Heart right ventricle (tissue), 16 donors: ENCODE measurements at regions not wholly inside any gene's neighbourhood (a gene's known extent, or its start where the extent isn't known, plus 50 kb on each side); places are given as distances from the start of the nearest gene placed in this dataset.
"Not testable (repeated sequence)": the region's sequence is repeated elsewhere in the genome, so short reads cannot be mapped to it uniquely, and the experiment has no call there.

Experiments used
- ATAC-seq, 8 donors: fragments of 200-7000 bp; cut with Tn5 transposase; one replicate each; pipeline ENCODE4 v1.9.1; 2020; ENCODE audit warnings: mild to moderate bottlenecking in 8 of 8, moderate library complexity in 8 of 8, moderate number of reproducible peaks in 1 of 8
- DNase-seq, 2 donors: peaks; one replicate each; pipeline ENCODE4 v3.0.0-alpha.2; 2020
- H3K27ac ChIP-seq, 10 donors: fragments of 200-600 bp; sonication (generic) in 2 of 10; one replicate each; pipeline versions ENCODE4 v1.5.0 to v1.8.0; 2020 to 2022; ENCODE audit warnings: mild to moderate bottlenecking in 3 of 10
- H3K27me3 ChIP-seq, 7 donors: fragments of 200-600 bp; one replicate each; pipeline ENCODE4 v1.8.0; 2021 to 2022; ENCODE audit warnings: mild to moderate bottlenecking in 2 of 7
- H3K36me3 ChIP-seq, 9 donors: fragments of 200-600 bp; sonication (generic) in 1 of 9; one replicate each; pipeline versions ENCODE4 v1.5.0 to v1.8.0; 2020 to 2022; ENCODE audit warnings: mild to moderate bottlenecking in 2 of 9
- H3K4me1 ChIP-seq, 9 donors: fragments of 200-600 bp; sonication (generic) in 1 of 9; one replicate each; pipeline versions ENCODE4 v1.5.0 to v1.8.0; 2020 to 2022; ENCODE audit warnings: mild to moderate bottlenecking in 4 of 9
- H3K4me3 ChIP-seq, 10 donors: fragments of 200-600 bp; sonication (generic) in 2 of 10; one replicate each; pipeline versions ENCODE4 v1.5.0 to v1.8.0; 2020 to 2022; ENCODE audit warnings: mild to moderate bottlenecking in 7 of 10, moderate library complexity in 2 of 10
- H3K9me3 ChIP-seq, 11 donors: fragments of 200-600 bp in 10 of 11; sonication (generic) in 2 of 11; one replicate each; pipeline versions ENCODE4 v1.5.0 to v1.8.0; 2013 to 2022; ENCODE audit warnings: mild to moderate bottlenecking in 2 of 11, control low read depth in 1 of 11, moderate library complexity in 1 of 11
- CTCF ChIP-seq, 9 donors: fragments of 200-600 bp; sonication (generic) in 2 of 9; IDR thresholded peaks; one replicate each; pipeline versions ENCODE4 v1.5.0 to v1.8.0; 2021 to 2022; ENCODE audit warnings: antibody characterized with exemption in 9 of 9, mild to moderate bottlenecking in 5 of 9, moderate library complexity in 1 of 9
- WGBS, 2 donors: extraction: QIAGEN DNeasy Blood & Tissue Kit; methylation state at CpG; one replicate each; pipeline ENCODE4 v1.1.7; 2013; ENCODE audit warnings: inconsistent platforms in 1 of 2; 5-methylcytosine and 5-hydroxymethylcytosine counted together
- intact Hi-C, 10 donors: fragments of 100-400 bp; cut with DNase I; formaldehyde crosslinking; loops; one replicate each; pipeline versions ENCODE4 v1.11.1 to v1.14.2; 2022
- donor health status: Arrhythmogenic right ventricular cardiomyopathy.
- donor health status: ischemic (EF 13 %, LVEDD 7.1; RV severe dilation, severe dysfunction).
- donor health status: healthy with polysubstance abuse.
- donor health status: DM: no; HTN: yes; CAD: no.
- donor health status: DM: no; HTN: no; CAD: no.
- donor health status: ischemic (EF 25% LVEDD 6.9; RV normal size, moderate dysfunction).
- donor health status: ischemic (EF 25% LVEDD 5.7; RV mildly dilated, moderate dysfunction).
- donor health status: healthy.
- donor health status: DM: yes; HTN: yes; CAD: no.
- donor health status: Ischemic cardiomyopathy.
- donor health status: ischemic (EF 35%, LVEDD 5.7; RV mildly dilated, moderate dysfunction).
- donor health status: nonischemic (EF 11% LVEDD 7.7; RV severe dilation, severe dysfunction).
- donor health status: DM: yes; HTN: yes; CAD: no.
- donor health status: PGD.
- donor health status: ischemic (EF 29% LVEDD 5.4; RV normal size, mild dysfunction).
- donor health status: nonischemic (EF 23%, LVEDD 6.1; RV moderate dilation, normal function).

GRCh38 chr16:52742052-52742451, 195.1 kb upstream of the TOX3 start:
- no peak for ATAC-seq
- DNase-seq = no peak
- H3K4me1 ChIP-seq = no peaks in the 10 kb centered on the region
- intact Hi-C loops = loop anchor here in 1 of 10 donors (10.0 kb wide), 1 partner anchor 47 kb away; no protein-coding TSS in a partner anchor
- H3K9me3 ChIP-seq = peaks cover 0 to 8% (median 0%) of the 10 kb centered on the region in 11 donors
- no peak for TF ChIP-seq CTCF (IDR thresholded peaks at IDR 0.05)
- H3K27ac ChIP-seq = no peak overlapping the region
- peaks cover 0 to 4% (median 0%) of the 10 kb centered on the region in 7 donors for H3K27me3 ChIP-seq
- H3K4me3 ChIP-seq = no peak overlapping the region
- no peaks in the 10 kb centered on the region for H3K36me3 ChIP-seq
- WGBS, 2 donors = 87% methylated on average over 8 of the region's 8 CpGs

- no peak for TF ChIP-seq CTCF (IDR thresholded peaks at IDR 0.05)
- intact Hi-C loops = loop anchor here in 1 of 10 donors (10.0 kb wide), 1 partner anchor 47 kb away; no protein-coding TSS in a partner anchor
- Histone ChIP-seq H3K27ac (no peak overlapping the region), H3K4me1 (no peaks in the 10 kb centered on the region), H3K27me3 (peaks cover 0 to 4% (median 0%) of the 10 kb centered on the region in 7 donors), H3K4me3 (no peak overlapping the region), H3K36me3 (no peaks in the 10 kb centered on the region), H3K9me3 (peaks cover 0 to 8% (median 0%) of the 10 kb centered on the region in 11 donors)
- ATAC-seq (no peak), DNase-seq (no peak)
- WGBS, 2 donors = 32 to 34% methylated on average over 7 of the region's 7 CpGs
These were observed 194.4 kb upstream of the TOX3 start for GRCh38 chr16:52741351-52741750.

DNA sequence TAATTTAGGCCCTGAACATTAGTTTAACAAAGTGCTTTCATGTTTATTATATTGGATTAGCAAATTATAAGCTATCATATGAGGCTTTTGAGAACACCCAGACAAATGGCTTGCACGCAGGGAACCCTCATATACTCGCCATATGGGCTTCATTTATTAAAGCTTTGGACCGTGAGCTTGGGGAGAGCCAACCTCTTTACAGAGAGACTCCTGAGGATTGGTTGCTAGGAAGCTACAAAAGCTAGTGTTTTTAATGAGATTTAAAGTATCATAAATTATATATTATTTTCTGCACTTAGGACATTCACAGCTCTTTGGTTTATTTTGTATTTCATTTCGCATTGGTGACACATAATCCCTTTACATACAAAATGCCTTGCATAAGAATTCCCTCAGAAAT, 193.8 kb upstream of the TOX3 start:
- ATAC-seq = no peak
- intact Hi-C loops = loop anchor here in 1 of 10 donors (10.0 kb wide), 1 partner anchor 46 kb away; no protein-coding TSS in a partner anchor

GRCh38 chr16:52740333-52740732, 193.4 kb upstream of the TOX3 start:
- 78 to 79% methylated on average over 2 of the region's 2 CpGs for WGBS, 2 donors
- Histone ChIP-seq H3K4me3 (no peak overlapping the region), H3K27me3 (no peaks in the 10 kb centered on the region), H3K36me3 (no peaks in the 10 kb centered on the region), H3K27ac (no peak overlapping the region), H3K9me3 (peaks cover 0 to 8% (median 0%) of the 10 kb centered on the region in 11 donors), H3K4me1 (no peaks in the 10 kb centered on the region)
- ATAC-seq (no peak), DNase-seq (no peak)
- intact Hi-C loops = loop anchor here in 1 of 10 donors (10.0 kb wide), 1 partner anchor 46 kb away; no protein-coding TSS in a partner anchor
- no peak for TF ChIP-seq CTCF (IDR thresholded peaks at IDR 0.05)

More for the DNA sequence above, 193.8 kb upstream of the TOX3 start:
- peaks cover 0 to 8% (median 0%) of the 10 kb centered on the region in 11 donors for H3K9me3 ChIP-seq
- DNase-seq = no peak
- no peak overlapping the region for H3K27ac ChIP-seq
- H3K4me3 ChIP-seq = no peak overlapping the region
- no peaks in the 10 kb centered on the region for H3K4me1 ChIP-seq
- no peak for TF ChIP-seq CTCF (IDR thresholded peaks at IDR 0.05)
- H3K36me3 ChIP-seq = no peaks in the 10 kb centered on the region
- H3K27me3 ChIP-seq = no peaks in the 10 kb centered on the region
- 85 to 86% methylated on average over 4 of the region's 4 CpGs for WGBS, 2 donors

DNA sequence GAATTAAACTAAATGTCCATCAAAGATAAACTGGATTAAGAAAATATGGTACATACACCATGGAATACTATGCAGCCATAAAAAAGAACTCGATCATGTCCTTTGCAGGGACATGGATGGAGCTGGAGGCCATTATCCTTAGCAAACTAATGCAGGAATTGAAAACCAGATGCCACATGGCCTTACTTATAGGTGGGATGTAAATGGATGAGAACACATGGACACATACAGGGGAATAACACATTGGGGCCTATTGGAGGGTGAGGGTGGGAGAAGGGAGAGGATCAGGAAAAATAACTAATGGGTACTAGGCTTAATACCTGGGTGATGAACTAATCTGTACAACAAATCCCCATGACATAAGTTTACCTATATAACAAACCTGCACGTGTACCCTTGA, 192.0 kb upstream of the TOX3 start:
- H3K27ac ChIP-seq, H3K4me3 ChIP-seq, DNase-seq, H3K9me3 ChIP-seq, ATAC-seq, intact Hi-C loops, H3K27me3 ChIP-seq, H3K4me1 ChIP-seq, H3K36me3 ChIP-seq: not testable (repeated sequence)
- WGBS, 2 donors = 90 to 91% methylated on average over 2 of the region's 2 CpGs
